ENCODE measurements at regions not wholly inside any gene's neighbourhood (a gene's known extent, or its start where the extent isn't known, plus 50 kb on each side); places are given as distances from the start of the nearest gene placed in this dataset.
"Not testable (repeated sequence)": the region's sequence is repeated elsewhere in the genome, so short reads cannot be mapped to it uniquely, and the experiment has no call there.

GRCh38 chr7:53596230-53596629 lies 560.8 kb downstream of the POM121L12 start:
- DNase-seq (ENCODE audit: low spot score) = peak; percentile 7

GRCh38 chr7:53600296-53600695 lies 564.9 kb downstream of the POM121L12 start:
- no peak for DNase-seq (ENCODE audit: low spot score)

DNA sequence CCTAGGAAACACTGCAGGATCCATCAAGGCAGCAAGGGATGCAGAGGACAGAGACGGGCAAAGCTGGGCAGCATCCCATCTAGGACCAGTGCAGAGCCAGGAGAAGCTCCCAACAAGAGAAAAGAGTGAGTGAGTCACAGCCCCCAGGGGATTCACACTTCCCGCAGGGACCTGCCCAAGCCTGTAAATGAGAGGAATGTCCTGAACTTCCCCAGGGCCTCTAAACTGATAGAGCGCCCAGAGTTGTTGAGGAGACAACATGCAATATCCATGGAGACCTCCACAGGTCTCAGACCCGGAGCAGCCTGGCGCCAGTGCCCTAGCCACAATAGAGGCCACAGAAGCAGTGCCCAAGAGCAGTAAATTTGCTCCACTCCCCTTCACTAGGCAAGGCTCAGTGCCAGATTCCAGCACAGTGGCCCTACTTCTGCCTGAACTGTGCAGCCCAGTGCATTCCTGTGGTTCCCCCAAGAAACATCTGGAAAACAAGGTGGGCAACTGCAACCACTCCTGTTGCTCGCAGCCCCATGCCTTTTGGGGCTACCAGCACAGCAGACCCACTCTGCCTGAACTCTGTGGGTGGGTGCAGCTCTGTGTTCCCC lies 567.5 kb downstream of the POM121L12 start:
- DNase-seq (ENCODE audit: low spot score) = peak; percentile 7

DNA sequence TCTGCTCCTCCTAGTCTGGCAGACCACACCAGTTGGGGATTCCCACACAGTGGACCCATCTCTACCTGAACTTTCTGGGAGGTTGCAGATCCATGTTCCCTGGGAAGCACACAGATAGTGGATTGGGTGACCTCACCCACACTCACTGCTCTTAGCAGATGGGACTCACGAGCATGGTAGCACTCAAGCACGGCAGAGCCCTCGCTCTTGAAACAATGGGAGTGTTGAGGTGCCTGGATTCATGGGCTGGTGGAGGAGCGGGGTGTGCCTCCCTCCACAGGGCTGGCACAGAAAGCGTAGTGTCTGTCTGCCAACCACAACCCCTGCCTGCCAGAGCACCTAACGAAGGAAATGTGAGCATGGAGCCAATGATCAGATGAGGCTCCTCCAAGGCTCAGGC lies 568.0 kb downstream of the POM121L12 start:
- DNase-seq (ENCODE audit: low spot score) = no peak

GRCh38 chr7:53604201-53604600 lies 568.8 kb downstream of the POM121L12 start:
- no peak for DNase-seq (ENCODE audit: low spot score)

GRCh38 chr7:53607961-53608360 lies 572.5 kb downstream of the POM121L12 start:
- no peak for DNase-seq (ENCODE audit: low spot score)

- DNase-seq (ENCODE audit: low spot score) = no peak
Observed at GRCh38 chr7:53609185-53609584, 573.8 kb downstream of the POM121L12 start.

- no peak for DNase-seq (ENCODE audit: low spot score)
Observed at GRCh38 chr7:53611043-53611442, 575.6 kb downstream of the POM121L12 start.

DNA sequence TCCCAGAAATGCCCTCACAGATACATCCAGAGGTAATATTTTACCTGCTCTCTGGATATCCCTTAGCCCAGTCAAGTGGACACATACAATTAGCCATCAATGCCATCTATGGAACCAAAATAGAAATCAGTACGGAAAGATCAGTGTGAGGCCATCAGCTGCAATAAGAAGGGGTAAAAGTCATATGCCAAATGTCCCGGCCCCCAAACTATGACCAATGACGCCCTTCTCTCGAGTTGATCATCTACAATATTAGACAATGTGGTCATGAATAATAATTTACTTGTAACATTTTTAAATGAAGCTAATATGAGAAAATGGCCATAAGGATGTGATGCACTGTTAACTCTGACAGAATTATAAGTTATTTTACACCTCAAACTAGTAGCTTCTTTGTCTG lies 588.9 kb downstream of the POM121L12 start:
- DNase-seq (ENCODE audit: low spot score) = no peak

DNA sequence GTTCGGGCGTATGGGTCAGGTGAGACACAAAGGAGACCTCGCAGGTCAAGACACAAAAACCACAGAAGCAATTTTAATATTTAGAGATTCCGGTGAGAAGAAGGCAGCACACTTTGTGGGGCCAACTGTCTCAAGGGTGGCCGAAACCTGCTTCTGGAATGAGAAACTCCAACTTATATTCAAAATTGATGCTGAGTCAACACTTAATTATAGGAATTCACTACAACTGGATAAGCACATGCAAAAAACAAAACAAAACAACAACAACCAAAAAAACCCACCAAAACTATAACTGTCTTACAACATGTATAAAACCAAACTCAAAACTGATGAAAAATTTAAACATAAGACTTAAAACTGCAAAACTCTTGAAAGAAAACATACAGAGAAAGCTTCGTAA lies 593.3 kb downstream of the POM121L12 start:
- no peak for DNase-seq (ENCODE audit: low spot score)

DNA sequence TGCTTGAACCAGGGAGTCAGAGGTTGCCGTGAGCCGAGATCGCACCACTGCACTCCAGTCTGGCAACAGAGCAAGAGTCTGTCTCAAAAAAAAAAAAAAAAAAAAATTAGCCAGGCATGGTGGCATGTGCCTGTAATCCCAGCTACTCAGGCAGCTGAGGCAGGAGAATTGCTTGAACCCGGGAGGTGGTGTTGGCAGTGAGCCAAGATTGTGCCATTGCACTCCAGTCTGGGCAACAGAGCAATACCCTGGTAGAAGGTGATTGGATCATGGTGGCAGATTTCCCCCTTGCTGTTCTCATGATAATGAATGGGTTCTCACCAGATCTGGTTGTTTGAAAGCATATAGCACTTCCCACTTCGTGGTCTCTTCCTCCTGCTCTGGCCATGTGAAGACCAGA lies 599.8 kb downstream of the POM121L12 start:
- DNase-seq (ENCODE audit: low spot score) = not testable (repeated sequence)

DNA sequence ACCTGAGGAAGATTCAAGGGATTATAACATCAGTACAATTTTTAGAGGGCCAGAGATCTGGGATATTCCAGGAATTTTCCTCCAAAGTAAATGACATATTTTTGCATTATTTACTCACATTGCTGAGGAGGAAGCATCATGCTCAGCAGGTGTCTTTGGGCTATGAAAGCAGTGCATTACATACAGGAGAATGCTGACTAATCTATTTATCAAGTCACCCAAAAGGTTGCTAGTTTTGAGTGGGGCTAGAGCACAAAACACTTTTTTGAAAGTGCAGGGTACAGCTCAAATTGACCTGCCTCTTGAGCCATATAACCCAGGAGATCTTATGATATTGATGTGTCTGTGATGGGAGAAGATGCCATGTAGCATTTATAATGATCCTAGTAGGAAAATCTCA lies 603.1 kb downstream of the POM121L12 start:
- no peak for DNase-seq (ENCODE audit: low spot score)

- no peak for DNase-seq (ENCODE audit: low spot score)
Observed at GRCh38 chr7:53641091-53641490, 605.7 kb downstream of the POM121L12 start.

GRCh38 chr7:53642361-53642760 lies 606.9 kb downstream of the POM121L12 start:
- DNase-seq (ENCODE audit: low spot score) = no peak

DNA sequence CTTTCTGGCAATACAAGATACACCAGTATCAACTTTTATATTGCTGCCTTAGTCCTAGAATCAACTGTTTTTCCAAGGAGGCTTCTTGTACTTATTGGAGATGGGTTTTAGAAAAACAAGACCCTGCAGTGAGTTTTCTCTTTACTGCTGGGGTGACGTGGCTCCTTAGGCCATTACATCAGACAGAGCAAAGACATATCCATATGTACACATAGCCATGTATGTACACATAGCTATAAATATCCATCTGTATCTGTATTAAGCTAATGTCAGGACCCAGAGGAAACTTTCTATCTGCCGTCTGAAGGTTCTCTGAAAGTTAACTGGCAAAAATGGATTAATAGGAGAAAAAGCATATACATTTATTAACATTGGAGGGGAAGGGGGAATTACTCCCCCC lies 607.4 kb downstream of the POM121L12 start:
- no peak for DNase-seq (ENCODE audit: low spot score)

GRCh38 chr7:53656881-53657280 lies 621.4 kb downstream of the POM121L12 start:
- no peak for DNase-seq (ENCODE audit: low spot score)

DNA sequence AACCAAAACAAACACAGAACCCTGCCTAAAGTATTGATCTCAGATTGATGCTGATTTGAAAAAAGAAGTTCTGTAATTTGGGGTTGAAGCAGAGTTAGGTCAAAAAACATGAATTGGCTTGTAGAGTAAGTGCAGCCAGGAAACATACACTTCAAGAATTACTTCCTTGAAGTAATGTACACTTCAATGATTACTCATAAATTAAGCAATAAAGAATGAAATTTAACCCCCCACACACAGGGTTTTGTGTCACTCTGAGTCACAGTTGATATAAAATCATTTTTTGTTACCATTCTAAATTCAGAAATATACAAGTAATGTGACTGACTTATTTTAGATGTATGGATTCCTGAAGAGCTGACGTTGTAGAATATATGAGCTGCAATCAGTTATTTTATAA lies 622.2 kb downstream of the POM121L12 start:
- no peak for DNase-seq (ENCODE audit: low spot score)

DNA sequence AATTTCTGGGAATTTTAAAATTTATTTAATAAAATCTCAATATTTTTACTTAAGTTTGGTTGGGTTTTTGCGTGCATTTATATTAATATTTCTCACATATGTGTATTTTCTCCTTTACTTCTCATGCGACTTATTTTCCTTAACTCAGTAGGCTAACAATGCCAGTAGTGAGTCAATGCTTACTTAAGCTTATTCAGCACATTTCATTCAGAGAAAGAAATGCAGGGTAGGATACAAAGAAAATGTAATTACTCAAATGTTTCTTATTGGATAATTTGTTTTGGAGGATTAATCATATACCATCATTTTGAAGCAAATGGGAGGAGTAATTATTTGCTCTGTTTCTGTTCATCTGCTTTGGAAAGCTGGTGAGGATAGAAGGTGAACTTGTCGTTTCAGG lies 623.5 kb downstream of the POM121L12 start:
- no peak for DNase-seq (ENCODE audit: low spot score)

DNA sequence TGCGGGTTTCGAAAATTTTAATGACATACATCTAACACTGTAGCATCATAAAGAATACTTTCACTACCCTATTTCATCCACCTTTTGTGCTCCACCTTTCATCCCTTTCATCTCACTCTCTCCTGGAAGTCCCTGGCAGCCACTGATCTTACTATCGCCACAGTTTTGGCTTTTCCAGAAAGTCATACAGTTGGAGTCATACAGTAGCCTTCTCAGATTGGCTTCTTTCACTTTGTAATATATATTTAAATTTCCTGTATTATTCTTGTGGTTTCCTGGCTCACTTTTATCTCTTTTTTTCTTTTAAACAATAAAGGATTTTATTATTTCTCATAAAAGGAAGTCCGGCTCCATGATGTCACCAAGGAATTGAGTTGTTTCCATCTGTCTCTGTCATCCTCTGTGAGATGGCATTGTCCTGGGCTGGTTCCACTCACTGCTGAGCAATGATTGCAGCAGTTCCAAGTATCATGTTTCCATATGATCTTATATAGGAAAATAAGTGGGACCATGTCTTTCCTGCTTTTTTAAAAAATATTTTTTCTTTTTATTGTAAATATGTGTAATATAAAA lies 626.3 kb downstream of the POM121L12 start:
- no peak for DNase-seq (ENCODE audit: low spot score)

DNA sequence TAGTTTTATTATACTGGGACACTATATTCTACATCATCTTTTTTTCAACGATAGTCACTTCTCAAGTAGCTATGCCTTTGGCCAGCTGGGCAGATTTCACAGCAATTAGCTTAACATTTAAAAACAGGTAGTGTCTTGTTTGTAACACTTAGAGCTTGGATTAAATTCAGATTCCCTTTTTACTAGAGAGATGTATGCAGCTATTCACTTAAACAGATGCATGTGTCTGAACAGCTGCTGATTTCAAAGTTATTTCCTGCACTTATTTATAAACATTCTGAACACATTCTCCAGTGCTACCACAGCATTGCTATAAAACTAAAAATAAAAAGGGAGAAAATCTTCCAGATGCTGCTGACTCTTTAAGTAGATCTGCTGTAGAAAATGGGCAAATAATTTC lies 637.2 kb downstream of the POM121L12 start:
- no peak for DNase-seq (ENCODE audit: low spot score)

DNA sequence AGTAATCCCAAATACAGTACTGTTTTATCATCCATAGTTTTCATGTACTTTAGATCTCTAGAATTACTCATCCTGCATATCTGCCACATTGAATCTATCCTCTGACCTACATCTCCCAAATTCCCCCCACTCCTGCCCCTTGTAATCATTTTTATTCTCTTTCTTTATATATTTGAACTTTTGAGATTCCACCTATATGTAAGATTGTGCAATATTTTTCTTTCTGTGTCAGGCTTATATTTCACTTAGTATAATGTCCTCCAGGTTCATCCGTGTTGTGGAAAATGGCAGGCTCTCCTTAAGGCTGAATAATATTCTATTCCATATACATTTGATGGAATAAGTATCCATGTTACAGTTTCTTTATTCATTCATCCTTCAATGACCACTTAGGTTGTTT lies 640.4 kb downstream of the POM121L12 start:
- no peak for DNase-seq (ENCODE audit: low spot score)

GRCh38 chr7:53684693-53685092 lies 649.3 kb downstream of the POM121L12 start:
- DNase-seq (ENCODE audit: low spot score) = no peak

DNA sequence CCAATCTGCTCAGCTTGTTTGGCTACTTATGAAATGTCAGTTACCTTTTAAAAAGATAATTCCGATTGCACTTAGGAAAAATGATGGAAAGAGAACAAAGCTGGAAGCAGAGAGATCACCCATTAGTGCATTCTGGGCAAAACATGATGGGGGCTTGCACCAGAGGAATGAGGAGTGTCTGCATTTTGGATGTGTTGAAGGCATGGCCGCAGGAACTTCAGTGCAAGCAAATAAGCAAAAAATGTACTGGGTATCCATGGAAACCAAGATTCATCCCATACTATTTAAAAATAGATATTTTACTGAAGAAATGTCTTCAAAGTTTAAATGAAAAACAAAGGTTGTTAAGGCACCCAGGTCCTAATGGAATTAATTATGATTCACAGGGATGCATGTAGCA lies 655.0 kb downstream of the POM121L12 start:
- DNase-seq (ENCODE audit: low spot score) = no peak

DNA sequence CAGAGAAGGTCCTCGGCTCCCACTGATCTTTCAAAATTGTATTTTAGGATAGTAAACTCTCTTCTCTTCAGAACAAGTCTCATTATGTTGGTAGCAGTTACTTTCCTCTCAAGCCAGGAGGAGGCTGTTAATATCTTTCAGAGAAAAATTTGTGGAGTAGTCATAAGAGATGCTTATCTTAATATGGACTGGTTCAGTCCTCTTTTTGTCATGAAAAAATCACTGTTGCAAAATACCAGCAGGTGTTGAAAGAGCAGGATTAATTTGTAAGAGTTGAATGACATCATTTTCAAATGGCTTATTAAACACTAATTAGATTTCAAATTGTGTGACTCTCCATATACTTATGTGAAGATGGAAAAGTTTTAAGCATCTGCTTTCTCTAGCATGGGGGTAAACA lies 662.5 kb downstream of the POM121L12 start:
- DNase-seq (ENCODE audit: low spot score) = no peak

Data from A172 (cell line).